Spleen (tissue), 7 donors: ENCODE measurements at regions not wholly inside any gene's neighbourhood (a gene's known extent, or its start where the extent isn't known, plus 50 kb on each side); places are given as distances from the start of the nearest gene placed in this dataset.

ENCODE experiments used
- CTCF ChIP-seq, 11 experiments: fragments of 200-600 bp in 7 of 11; fragments of 450-650 bp in 4 of 11; sonication (generic) in 4 of 11; IDR thresholded peaks in 8 of 11; conservative IDR thresholded peaks in 3 of 11; 1 replicate in 7 of 11; 2 replicates in 4 of 11; pipeline versions ENCODE4 v1.4.0 to v1.8.0; 2016 to 2021; ENCODE audit warnings: antibody characterized with exemption in 11 of 11, inconsistent platforms in 4 of 11, mild to moderate bottlenecking in 1 of 11
- POLR2A ChIP-seq, 3 donors: fragments of 450-650 bp; IDR thresholded peaks; one replicate each; pipeline ENCODE4 v1.5.1; 2017; ENCODE audit warnings: antibody characterized with exemption in 3 of 3, mild to moderate bottlenecking in 1 of 3
- donor health status: DM: no; HTN: no; CAD: no; lungs with moderate emphysema.
- donor health status: DM: no; HTN: no; CAD: no.
- donor health status: DM: no; HTN: no; CAD: no.

GRCh38 chr2:12862541-12862940 lies 145.8 kb downstream of the TRIB2 start:
- TF ChIP-seq CTCF (IDR thresholded peaks at IDR 0.05 in 8 of 11, conservative IDR thresholded peaks at IDR 0.05 in 3 of 11) (no peak), POLR2A (IDR thresholded peaks at IDR 0.05) (no peak)
